HUES64 (cell line): ENCODE measurements at regions not wholly inside any gene's neighbourhood (a gene's known extent, or its start where the extent isn't known, plus 50 kb on each side); places are given as distances from the start of the nearest gene placed in this dataset.

Source experiments
- H3K27ac ChIP-seq: 2 replicates; pipeline ENCODE4 v1.7.0; 2013; ENCODE audit warnings: low read depth, low read length, inconsistent platforms
- H3K27me3 ChIP-seq: 2 replicates; pipeline ENCODE4 v1.6.1; 2013; ENCODE audit warnings: mild to moderate bottlenecking, low read length; ENCODE audit not compliant: insufficient read depth
- H3K36me3 ChIP-seq: 2 replicates; pipeline ENCODE4 v1.6.1; 2013; ENCODE audit warnings: mild to moderate bottlenecking, low read length; ENCODE audit not compliant: insufficient read depth
- H3K4me1 ChIP-seq: 2 replicates; pipeline ENCODE4 v1.6.1; 2013; ENCODE audit warnings: mild to moderate bottlenecking, low read length, moderate library complexity; ENCODE audit not compliant: insufficient read depth
- H3K4me3 ChIP-seq: 2 replicates; pipeline ENCODE4 v1.5.1; 2013; ENCODE audit warnings: mild to moderate bottlenecking, low read length, moderate library complexity
- H3K9ac ChIP-seq: 2 replicates; pipeline ENCODE4 v1.6.1; 2013; ENCODE audit warnings: mild to moderate bottlenecking, low read depth, low read length
- H3K9me3 ChIP-seq: 2 replicates; pipeline ENCODE4 v1.6.1; 2013; ENCODE audit warnings: low read depth, low read length; ENCODE audit not compliant: insufficient read depth
- WGBS: fragments of 150-250, 120-280 bp; methylation state at CpG from one replicate; pipeline ENCODE4 v1.1.7; 2013; ENCODE audit warnings: missing lambda C conversion rate; 5-methylcytosine and 5-hydroxymethylcytosine counted together

- Histone ChIP-seq H3K9ac (no peak overlapping the region), H3K27ac (no peak overlapping the region), H3K27me3 (no peaks in the 10 kb centered on the region), H3K4me1 (no peaks in the 10 kb centered on the region), H3K36me3 (no peaks in the 10 kb centered on the region), H3K9me3 (no peaks in the 10 kb centered on the region), H3K4me3 (no peak overlapping the region)
- WGBS, result 76% methylated on average over 2 of the region's 2 CpGs
These were observed 628.2 kb downstream of the CDH11 start for GRCh38 chr16:64493709-64494108.

- Histone ChIP-seq H3K4me3 (no peak overlapping the region), H3K9ac (no peak overlapping the region), H3K4me1 (no peaks in the 10 kb centered on the region)
These were observed 632.4 kb downstream of the CDH11 start for GRCh38 chr16:64489449-64489848.

GRCh38 chr16:64486561-64486960 is 635.3 kb downstream of the CDH11 start:
- Histone ChIP-seq H3K27ac (no peak overlapping the region), H3K36me3 (no peaks in the 10 kb centered on the region), H3K4me3 (no peak overlapping the region), H3K9me3 (no peaks in the 10 kb centered on the region), H3K4me1 (0 out of 2 replicates have a peak, but pooled peaks cover 5% of the 10 kb centered on the region), H3K9ac (no peak overlapping the region), H3K27me3 (no peaks in the 10 kb centered on the region)
- WGBS, result 100% methylated on average over 1 of the region's 1 CpG

More at GRCh38 chr16:64489449-64489848, 632.4 kb downstream of the CDH11 start:
- WGBS, result no CpG with 5 or more reads among the region's 1 CpG
- Histone ChIP-seq H3K36me3 (no peaks in the 10 kb centered on the region), H3K27ac (no peak overlapping the region), H3K9me3 (no peaks in the 10 kb centered on the region), H3K27me3 (no peaks in the 10 kb centered on the region)

GRCh38 chr16:64481497-64481896 is 640.4 kb downstream of the CDH11 start:
- no peaks in the 10 kb centered on the region for H3K36me3 ChIP-seq
- no peaks in the 10 kb centered on the region for H3K9me3 ChIP-seq
- no peak overlapping the region for H3K9ac ChIP-seq
- no peak overlapping the region for H3K27ac ChIP-seq
- WGBS, result 90% methylated on average over 2 of the region's 2 CpGs
- H3K4me3 ChIP-seq, result no peak overlapping the region
- H3K27me3 ChIP-seq, result no peaks in the 10 kb centered on the region
- H3K4me1 ChIP-seq, result 0 out of 2 replicates have a peak, but pooled peaks cover 5% of the 10 kb centered on the region

- H3K27ac ChIP-seq, result no peak overlapping the region
- no peak overlapping the region for H3K4me3 ChIP-seq
- H3K36me3 ChIP-seq, result no peaks in the 10 kb centered on the region
- H3K9me3 ChIP-seq, result no peaks in the 10 kb centered on the region
- H3K27me3 ChIP-seq, result no peaks in the 10 kb centered on the region
- no peak overlapping the region for H3K9ac ChIP-seq
- WGBS, result 84% methylated on average over 5 of the region's 5 CpGs
- no peaks in the 10 kb centered on the region for H3K4me1 ChIP-seq
These were observed 643.5 kb downstream of the CDH11 start for GRCh38 chr16:64478252-64478906.

GRCh38 chr16:64475627-64476351 is 646.1 kb downstream of the CDH11 start:
- H3K27me3 ChIP-seq, result no peaks in the 10 kb centered on the region
- WGBS, result 92% methylated on average over 10 of the region's 11 CpGs
- no peak overlapping the region for H3K4me3 ChIP-seq
- no peaks in the 10 kb centered on the region for H3K4me1 ChIP-seq
- no peak overlapping the region for H3K27ac ChIP-seq
- no peaks in the 10 kb centered on the region for H3K36me3 ChIP-seq
- no peak overlapping the region for H3K9ac ChIP-seq
- H3K9me3 ChIP-seq, result no peaks in the 10 kb centered on the region

GRCh38 chr16:64470916-64471315 is 650.9 kb downstream of the CDH11 start:
- Histone ChIP-seq H3K27me3 (no peaks in the 10 kb centered on the region), H3K4me1 (no peaks in the 10 kb centered on the region), H3K27ac (no peak overlapping the region), H3K4me3 (no peak overlapping the region), H3K9me3 (0 out of 2 replicates have a peak, but pooled peaks cover 1% of the 10 kb centered on the region), H3K36me3 (no peaks in the 10 kb centered on the region), H3K9ac (no peak overlapping the region)
- 100% methylated on average over 1 of the region's 2 CpGs for WGBS

- WGBS, result 93% methylated on average over 2 of the region's 2 CpGs
- Histone ChIP-seq H3K27ac (no peak overlapping the region), H3K4me1 (no peaks in the 10 kb centered on the region)
These were observed 651.8 kb downstream of the CDH11 start for GRCh38 chr16:64469906-64470702.

GRCh38 chr16:64469351-64469750 is 652.5 kb downstream of the CDH11 start:
- Histone ChIP-seq H3K9ac (no peak overlapping the region), H3K4me3 (no peak overlapping the region), H3K9me3 (0 out of 2 replicates have a peak, but pooled peaks cover 4% of the 10 kb centered on the region), H3K36me3 (no peaks in the 10 kb centered on the region), H3K27me3 (no peaks in the 10 kb centered on the region), H3K27ac (no peak overlapping the region), H3K4me1 (no peaks in the 10 kb centered on the region)
- WGBS, result 91% methylated on average over 1 of the region's 1 CpG

More at GRCh38 chr16:64469906-64470702, 651.8 kb downstream of the CDH11 start:
- Histone ChIP-seq H3K4me3 (no peak overlapping the region), H3K9me3 (0 out of 2 replicates have a peak, but pooled peaks cover 4% of the 10 kb centered on the region), H3K9ac (no peak overlapping the region), H3K36me3 (no peaks in the 10 kb centered on the region), H3K27me3 (no peaks in the 10 kb centered on the region)

GRCh38 chr16:64468515-64469090 is 653.3 kb downstream of the CDH11 start:
- H3K4me3 ChIP-seq, result no peak overlapping the region
- no peak overlapping the region for H3K9ac ChIP-seq
- no peaks in the 10 kb centered on the region for H3K36me3 ChIP-seq
- H3K9me3 ChIP-seq, result 0 out of 2 replicates have a peak, but pooled peaks cover 4% of the 10 kb centered on the region
- WGBS, result 93% methylated on average over 1 of the region's 1 CpG
- no peaks in the 10 kb centered on the region for H3K27me3 ChIP-seq
- H3K27ac ChIP-seq, result no peak overlapping the region
- H3K4me1 ChIP-seq, result no peaks in the 10 kb centered on the region
